ENCODE measurements at regions not wholly inside any gene's neighbourhood (a gene's known extent, or its start where the extent isn't known, plus 50 kb on each side); places are given as distances from the start of the nearest gene placed in this dataset.

- TF ChIP-seq ZBTB33 (IDR thresholded peaks at IDR 0.05; ENCODE audit: extremely low read depth, insufficient replicate concordance, low read length) (no peak), ELF1 (IDR thresholded peaks at IDR 0.05; ENCODE audit: borderline replicate concordance, low read depth) (no peak), JUND (IDR thresholded peaks at IDR 0.05) (no peak), SP1 (IDR thresholded peaks at IDR 0.05; ENCODE audit: low read depth) (no peak), EZH2phosphoT487 (IDR thresholded peaks at IDR 0.05; ENCODE audit: borderline replicate concordance) (no peak), CEBPB (IDR thresholded peaks at IDR 0.05; ENCODE audit: low read depth) (no peak), RAD21 (IDR thresholded peaks at IDR 0.05; ENCODE audit: low read depth) (no peak)
Observed at GRCh38 chr15:58360421-58361090, 71.2 kb upstream of the LIPC start (continued).

GRCh38 chr15:58361273-58361759, 70.5 kb upstream of the LIPC start:
- Histone ChIP-seq H4K20me1 (ENCODE audit: insufficient read depth) (no peaks in the 10 kb centered on the region), H3K4me1 (ENCODE audit: control insufficient read depth in 1 of 2, insufficient read depth in 2 of 2, low read length in 2 of 2) (no peaks in the 10 kb centered on the region), H3K27ac (ENCODE audit: low read depth, low read length) (no peak overlapping the region), H2AFZ (ENCODE audit: low read depth, low read length, poor library complexity, severe bottlenecking) (no peak overlapping the region), H3K4me2 (ENCODE audit: low read length) (no peak overlapping the region), H3K9ac (ENCODE audit: low read length) (no peak overlapping the region), H3K27me3 (ENCODE audit: insufficient read depth, low read length) (no peaks in the 10 kb centered on the region), H3K9me2 (ENCODE audit: insufficient read depth) (no peaks in the 10 kb centered on the region), H3K9me3 (ENCODE audit: control insufficient read depth in 1 of 2, insufficient read depth in 1 of 2, low read depth in 1 of 2, low read length in 2 of 2) (no peaks in the 10 kb centered on the region), H3K36me3 (ENCODE audit: control insufficient read depth in 1 of 2, insufficient read depth in 2 of 2, low read length in 2 of 2) (no peaks in the 10 kb centered on the region), H3K79me2 (ENCODE audit: insufficient read depth, low read length) (no peaks in the 10 kb centered on the region), H3K4me3 (replicated peaks in 1 of 2; ENCODE audit: low read depth in 1 of 2, low read length in 2 of 2) (no peak overlapping the region)
- BruUV-seq (replicated peaks) = no TSS peak
- ATAC-seq (no peak), DNase-seq (ENCODE audit: low read depth, low spot score) (no peak)
- no peak for TF ChIP-seq EZH2 (IDR thresholded peaks at IDR 0.05)
- TF ChIP-seq EZH2phosphoT487 (IDR thresholded peaks at IDR 0.05; ENCODE audit: borderline replicate concordance) = no peak
- no peak for TF ChIP-seq SRF (IDR thresholded peaks at IDR 0.05; ENCODE audit: low read depth)
- TF ChIP-seq ZBTB33 (IDR thresholded peaks at IDR 0.05; ENCODE audit: extremely low read depth, insufficient replicate concordance, low read length) = no peak
- TF ChIP-seq JUND (IDR thresholded peaks at IDR 0.05) = no peak
- no peak for TF ChIP-seq POLR2A (IDR thresholded peaks at IDR 0.05; ENCODE audit: borderline replicate concordance, extremely low read depth, insufficient read depth, insufficient read length)
- TF ChIP-seq RAD21 (IDR thresholded peaks at IDR 0.05; ENCODE audit: low read depth) = no peak
- TF ChIP-seq ELF1 (IDR thresholded peaks at IDR 0.05; ENCODE audit: borderline replicate concordance, low read depth) = no peak
- no peak for TF ChIP-seq CEBPB (IDR thresholded peaks at IDR 0.05; ENCODE audit: low read depth)
- TF ChIP-seq SP1 (IDR thresholded peaks at IDR 0.05; ENCODE audit: low read depth) = no peak
- TF ChIP-seq ZFX (IDR thresholded peaks at IDR 0.05) = no peak
- TF ChIP-seq POLR2AphosphoS5 (IDR thresholded peaks at IDR 0.05; ENCODE audit: low read depth, low read length) = no peak
- no peak for TF ChIP-seq MAX (IDR thresholded peaks at IDR 0.05)
- no peak for TF ChIP-seq TCF7L2 (IDR thresholded peaks at IDR 0.05; ENCODE audit: borderline replicate concordance, extremely low read depth, insufficient read depth, insufficient read length)
- TF ChIP-seq CBX3 (IDR thresholded peaks at IDR 0.05; ENCODE audit: low read depth) = no peak
- TF ChIP-seq ZNF274 (IDR thresholded peaks at IDR 0.05; ENCODE audit: low read depth, low read length) = no peak
- TF ChIP-seq CTCF (IDR thresholded peaks at IDR 0.05 in 2 of 3, conservative IDR thresholded peaks at IDR 0.05 in 1 of 3; ENCODE audit: borderline replicate concordance in 1 of 3, insufficient read depth in 1 of 3, low read depth in 2 of 3, low read length in 2 of 3) = no peak
- no peak for TF ChIP-seq YY1 (IDR thresholded peaks at IDR 0.05; ENCODE audit: extremely low read depth, insufficient replicate concordance, low read depth, low read length)
- TF ChIP-seq FOSL1 (IDR thresholded peaks at IDR 0.05; ENCODE audit: low read depth) = no peak
- ChIA-PET POLR2A (no interaction called here), RAD21 (ENCODE audit: low non-redundant PET in 1 of 2, low total read pairs in 2 of 2, uncharacterized antibody in 2 of 2, unreplicated experiment in 2 of 2) (no interaction called here), CTCF (no interaction called here)
- intact Hi-C loops (cut with micrococcal nuclease) = no loop called here

All from HCT116 (cell line).